Hepatocyte (in vitro differentiated cells): ENCODE measurements at regions not wholly inside any gene's neighbourhood (a gene's known extent, or its start where the extent isn't known, plus 50 kb on each side); places are given as distances from the start of the nearest gene placed in this dataset.

Experiments
- DNase-seq: peaks from one replicate; pipeline ENCODE4 v3.0.0-alpha.2; 2016; ENCODE audit warnings: low spot score
- H2AFZ ChIP-seq: fragments of 200-600 bp; sonication (generic); 2 replicates; pipeline ENCODE4 v1.6.0; 2016; ENCODE audit warnings: antibody characterized with exemption, mild to moderate bottlenecking
- H3K27ac ChIP-seq: fragments of 200-600 bp; sonication (generic); 2 replicates; pipeline ENCODE4 v1.5.1; 2016; ENCODE audit warnings: mild to moderate bottlenecking
- H3K27me3 ChIP-seq: fragments of 200-600 bp; sonication (generic); 2 replicates; pipeline ENCODE4 v1.6.1; 2016
- H3K36me3 ChIP-seq: fragments of 200-600 bp; sonication (generic); replicated peaks from 2 replicates; pipeline ENCODE4 v1.5.1; 2016; ENCODE audit warnings: low read depth; ENCODE audit not compliant: insufficient read depth
- H3K4me1 ChIP-seq: fragments of 200-600 bp; sonication (generic); 2 replicates; pipeline ENCODE4 v1.5.1; 2016; ENCODE audit warnings: mild to moderate bottlenecking, moderate library complexity; ENCODE audit not compliant: insufficient read depth
- H3K4me2 ChIP-seq: fragments of 200-600 bp; sonication (generic); 2 replicates; pipeline ENCODE4 v1.6.0; 2016
- H3K4me3 ChIP-seq: fragments of 200-600 bp; sonication (generic); 2 replicates; pipeline ENCODE4 v1.5.1; 2016; ENCODE audit warnings: mild to moderate bottlenecking
- H3K79me2 ChIP-seq: fragments of 200-600 bp; sonication (generic); 2 replicates; pipeline ENCODE4 v1.6.0; 2017; ENCODE audit warnings: mild to moderate bottlenecking
- H3K9me2 ChIP-seq: fragments of 200-600 bp; sonication (generic); replicated peaks from 2 replicates; pipeline ENCODE4 v1.6.0; 2017; ENCODE audit warnings: mild to moderate bottlenecking; ENCODE audit not compliant: insufficient read depth
- H3K9me3 ChIP-seq: fragments of 200-600 bp; sonication (generic); 2 replicates; pipeline ENCODE4 v1.5.1; 2016; ENCODE audit warnings: low read depth, mild to moderate bottlenecking
- H4K20me1 ChIP-seq: fragments of 200-600 bp; sonication (generic); 2 replicates; pipeline ENCODE4 v1.6.0; 2016; ENCODE audit warnings: mild to moderate bottlenecking; ENCODE audit not compliant: insufficient read depth, poor library complexity, severe bottlenecking
- CTCF ChIP-seq: fragments of 200-600 bp; sonication (generic); IDR thresholded peaks from 2 replicates; pipeline ENCODE4 v1.5.1; 2016; ENCODE audit warnings: antibody characterized with exemption, mild to moderate bottlenecking; ENCODE audit not compliant: poor library complexity
- EZH2 ChIP-seq: fragments of 200-600 bp; sonication (generic); IDR thresholded peaks from 2 replicates; pipeline ENCODE4 v1.6.1; 2016; ENCODE audit warnings: antibody characterized with exemption, mild to moderate bottlenecking, borderline replicate concordance
- EZH2phosphoT487 ChIP-seq: fragments of 200-600 bp; sonication (generic); IDR thresholded peaks from one replicate; pipeline ENCODE4 v1.6.1; 2018; ENCODE audit warnings: antibody characterized with exemption, mild to moderate bottlenecking, low read depth, moderate library complexity; ENCODE audit not compliant: unreplicated experiment, severe bottlenecking
- WGBS: methylation state at CpG from one replicate; pipeline ENCODE4 v1.1.6; 2016; ENCODE audit warnings: low lambda C conversion rate; ENCODE audit errors: missing lambda C conversion rate; 5-methylcytosine and 5-hydroxymethylcytosine counted together

- Histone ChIP-seq H2AFZ (no peak overlapping the region), H4K20me1 (no peaks in the 10 kb centered on the region), H3K4me1 (no peaks in the 10 kb centered on the region), H3K4me2 (no peak overlapping the region), H3K9me3 (no peaks in the 10 kb centered on the region), H3K4me3 (no peak overlapping the region), H3K27me3 (peaks cover 5% of the 10 kb centered on the region), H3K36me3 (no peaks in the 10 kb centered on the region), H3K9me2 (no peaks in the 10 kb centered on the region), H3K79me2 (no peaks in the 10 kb centered on the region), H3K27ac (no peak overlapping the region)
- no peak for TF ChIP-seq EZH2phosphoT487
- DNase-seq: no peak
- WGBS: 87% methylated on average over 2 of the region's 2 CpGs
Observed at GRCh38 chr20:60071965-60072364, 113.7 kb downstream of the CDH26 start.

- Histone ChIP-seq H3K4me2 (no peak overlapping the region), H3K9me3 (no peaks in the 10 kb centered on the region), H3K36me3 (no peaks in the 10 kb centered on the region), H3K79me2 (no peaks in the 10 kb centered on the region), H3K4me1 (no peaks in the 10 kb centered on the region), H3K4me3 (no peak overlapping the region), H4K20me1 (no peaks in the 10 kb centered on the region), H3K27me3 (peaks cover under 1% of the 10 kb centered on the region), H3K27ac (no peak overlapping the region), H3K9me2 (no peaks in the 10 kb centered on the region), H2AFZ (no peak overlapping the region)
- 85% methylated on average over 6 of the region's 6 CpGs for WGBS
- no peak for DNase-seq
- no peak for TF ChIP-seq EZH2
- TF ChIP-seq EZH2phosphoT487: no peak
Observed at GRCh38 chr20:60073086-60073485, 114.9 kb downstream of the CDH26 start.

GRCh38 chr20:60073504-60073903, 115.3 kb downstream of the CDH26 start:
- H3K4me3 ChIP-seq: no peak overlapping the region
- no peaks in the 10 kb centered on the region for H4K20me1 ChIP-seq
- H3K4me1 ChIP-seq: no peaks in the 10 kb centered on the region
- TF ChIP-seq EZH2: no peak
- TF ChIP-seq EZH2phosphoT487: no peak
- no peak for TF ChIP-seq CTCF
- WGBS: 58% methylated on average over 5 of the region's 5 CpGs
- H3K9me3 ChIP-seq: no peaks in the 10 kb centered on the region
- no peaks in the 10 kb centered on the region for H3K9me2 ChIP-seq
- H3K79me2 ChIP-seq: no peaks in the 10 kb centered on the region
- no peak overlapping the region for H3K4me2 ChIP-seq
- H2AFZ ChIP-seq: no peak overlapping the region
- no peak for DNase-seq
- H3K27me3 ChIP-seq: no peaks in the 10 kb centered on the region
- H3K36me3 ChIP-seq: no peaks in the 10 kb centered on the region
- H3K27ac ChIP-seq: no peak overlapping the region

GRCh38 chr20:60074276-60074675, 116.1 kb downstream of the CDH26 start:
- H3K79me2 ChIP-seq: no peaks in the 10 kb centered on the region
- no peaks in the 10 kb centered on the region for H3K9me3 ChIP-seq
- no peak overlapping the region for H3K4me3 ChIP-seq
- no peaks in the 10 kb centered on the region for H3K36me3 ChIP-seq
- H4K20me1 ChIP-seq: no peaks in the 10 kb centered on the region
- 86% methylated on average over 10 of the region's 10 CpGs for WGBS
- H3K4me2 ChIP-seq: no peak overlapping the region
- H3K27me3 ChIP-seq: no peaks in the 10 kb centered on the region
- no peaks in the 10 kb centered on the region for H3K4me1 ChIP-seq
- no peaks in the 10 kb centered on the region for H3K9me2 ChIP-seq
- no peak for TF ChIP-seq EZH2
- TF ChIP-seq CTCF: no peak
- no peak for TF ChIP-seq EZH2phosphoT487
- H2AFZ ChIP-seq: no peak overlapping the region
- no peak overlapping the region for H3K27ac ChIP-seq
- no peak for DNase-seq
